ACC112 (cell line): ENCODE measurements at regions not wholly inside any gene's neighbourhood (a gene's known extent, or its start where the extent isn't known, plus 50 kb on each side); places are given as distances from the start of the nearest gene placed in this dataset.

Experiments used
- H2AFZ ChIP-seq: fragments of 200-600 bp; sonication (generic); one replicate; pipeline ENCODE4 v1.6.0; 2017; ENCODE audit warnings: antibody characterized with exemption, low read length; ENCODE audit not compliant: unreplicated experiment
- H3K27ac ChIP-seq: fragments of 200-600 bp; sonication (generic); 2 replicates; pipeline ENCODE4 v1.5.1; 2014; ENCODE audit warnings: low read depth, mild to moderate bottlenecking, antibody characterized with exemption, low read length, moderate library complexity
- H3K27me3 ChIP-seq: fragments of 200-600 bp; sonication (generic); 2 replicates; pipeline ENCODE4 v1.6.1; 2014; ENCODE audit warnings: mild to moderate bottlenecking, antibody characterized with exemption, low read length, moderate library complexity, mixed read lengths; ENCODE audit not compliant: insufficient read depth
- H3K36me3 ChIP-seq: fragments of 200-600 bp; sonication (generic); 2 replicates; pipeline ENCODE4 v1.6.1; 2016; ENCODE audit warnings: mild to moderate bottlenecking, antibody characterized with exemption, low read length, moderate library complexity, mixed read lengths; ENCODE audit not compliant: insufficient read depth
- H3K4me1 ChIP-seq: fragments of 200-600 bp; sonication (generic); one replicate; pipeline ENCODE4 v1.6.1; 2016; ENCODE audit warnings: low read length, mixed read lengths; ENCODE audit not compliant: insufficient read depth, unreplicated experiment, control insufficient read depth
- H3K4me3 ChIP-seq: fragments of 200-600 bp; sonication (generic); 2 replicates; pipeline ENCODE4 v1.5.1; 2014; ENCODE audit warnings: mild to moderate bottlenecking, low read depth, low read length
- H3K79me2 ChIP-seq: fragments of 200-600 bp; sonication (generic); one replicate; pipeline ENCODE4 v1.6.0; 2016; ENCODE audit warnings: low read length; ENCODE audit not compliant: control insufficient read depth, unreplicated experiment, insufficient read depth

GRCh38 chr1:208298593-208299269 lies 54.5 kb upstream of the PLXNA2 start:
- no peak overlapping the region for H2AFZ ChIP-seq

DNA sequence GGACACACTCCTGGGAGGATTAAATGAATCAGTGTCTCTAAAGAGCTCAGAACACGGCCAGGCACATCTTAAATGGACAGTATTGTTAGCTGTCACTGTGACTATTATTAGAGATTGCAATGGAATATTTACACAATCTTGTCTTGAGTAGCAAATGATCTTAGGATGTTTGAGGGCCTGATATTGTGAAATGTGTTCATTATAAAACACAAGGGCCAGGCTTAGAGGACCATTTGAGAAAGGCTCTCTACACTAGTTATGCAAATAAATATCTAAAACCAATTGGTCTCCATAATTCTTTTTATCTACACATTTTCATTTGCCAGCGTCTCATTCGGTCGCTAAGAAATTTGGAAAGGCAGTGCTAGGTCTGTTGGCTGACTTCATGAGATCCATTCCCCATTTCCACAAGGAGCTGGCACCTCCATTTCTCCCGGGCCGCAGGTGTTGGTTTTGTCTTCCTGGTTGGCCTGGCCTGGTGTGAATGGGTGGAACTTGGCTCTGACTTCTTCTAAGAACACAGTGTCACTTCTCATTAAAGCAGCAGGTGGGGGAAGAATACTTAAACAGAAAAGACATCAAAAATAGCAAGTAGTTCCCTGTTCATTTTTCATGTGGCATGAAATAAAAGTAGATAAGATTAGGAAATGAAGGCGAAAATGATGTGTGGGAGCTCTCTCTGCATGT lies 56.0 kb upstream of the PLXNA2 start:
- no peak overlapping the region for H3K27ac ChIP-seq
- H2AFZ ChIP-seq: no peak overlapping the region
- no peaks in the 10 kb centered on the region for H3K79me2 ChIP-seq
- H3K27me3 ChIP-seq: peaks cover 37% of the 10 kb centered on the region; the same call in 1 of the 2 replicates
- H3K4me1 ChIP-seq: no peaks in the 10 kb centered on the region
- H3K4me3 ChIP-seq: no peak overlapping the region
- no peaks in the 10 kb centered on the region for H3K36me3 ChIP-seq

More at GRCh38 chr1:208298593-208299269, 54.5 kb upstream of the PLXNA2 start:
- no peak overlapping the region for H3K27ac ChIP-seq
- H3K79me2 ChIP-seq: no peaks in the 10 kb centered on the region
- H3K4me3 ChIP-seq: no peak overlapping the region
- peaks cover 46% of the 10 kb centered on the region for H3K27me3 ChIP-seq
- no peaks in the 10 kb centered on the region for H3K4me1 ChIP-seq
- no peaks in the 10 kb centered on the region for H3K36me3 ChIP-seq

- Histone ChIP-seq H3K27me3 (peaks cover 16% of the 10 kb centered on the region; the same call in 1 of the 2 replicates), H3K4me1 (no peaks in the 10 kb centered on the region), H3K36me3 (no peaks in the 10 kb centered on the region), H2AFZ (no peak overlapping the region), H3K27ac (no peak overlapping the region), H3K4me3 (no peak overlapping the region), H3K79me2 (no peaks in the 10 kb centered on the region)
Measured at GRCh38 chr1:208302699-208303238, 58.6 kb upstream of the PLXNA2 start.

DNA sequence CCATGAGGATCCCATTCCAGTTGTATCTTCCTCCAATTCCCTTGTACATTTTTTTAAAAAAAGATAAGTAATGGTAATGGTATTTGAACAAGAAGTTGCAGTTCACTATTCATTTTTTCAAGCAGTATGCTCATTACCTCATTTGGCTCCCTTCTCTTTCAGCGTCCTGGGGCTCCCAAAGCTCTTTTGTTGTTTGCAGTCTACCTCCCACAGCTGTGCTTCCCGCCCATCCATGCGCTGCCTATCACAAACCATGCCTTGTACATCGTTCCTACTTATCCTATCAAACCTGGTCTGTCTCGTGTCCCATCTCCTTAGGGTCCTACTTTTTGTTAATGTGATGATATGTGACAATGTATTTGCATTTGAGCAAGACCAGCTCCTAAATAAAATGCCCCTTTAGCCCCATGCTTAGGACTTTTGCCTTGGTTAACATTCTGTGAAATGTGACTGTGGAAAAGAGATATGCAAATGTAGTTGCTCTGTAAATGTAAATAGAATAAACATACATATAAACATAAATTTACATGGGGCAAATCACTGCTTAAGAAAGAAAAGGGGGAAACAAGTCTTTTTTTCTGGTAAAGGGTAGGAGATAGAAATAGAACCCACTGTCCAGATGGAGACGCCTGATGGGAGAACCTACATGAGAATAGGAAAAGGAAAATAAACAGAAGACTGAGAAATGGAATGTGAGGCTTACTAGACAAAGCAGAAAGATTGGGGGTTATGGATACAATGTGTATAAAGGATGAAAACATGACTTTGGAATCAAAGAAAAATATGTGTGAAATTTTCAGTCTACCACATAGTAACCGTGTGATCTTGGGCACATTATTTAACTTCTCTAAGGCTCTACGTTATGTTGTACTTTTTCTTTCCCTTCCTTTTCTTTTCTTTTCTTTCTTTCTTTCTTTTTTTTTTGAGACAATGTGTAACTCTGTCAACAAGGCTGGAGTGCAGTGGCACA lies 59.8 kb upstream of the PLXNA2 start:
- no peaks in the 10 kb centered on the region for H3K79me2 ChIP-seq
- H3K27me3 ChIP-seq: peaks cover 12% of the 10 kb centered on the region; the same call in 1 of the 2 replicates
- no peak overlapping the region for H3K27ac ChIP-seq
- H3K4me1 ChIP-seq: no peaks in the 10 kb centered on the region
- no peak overlapping the region for H2AFZ ChIP-seq
- H3K4me3 ChIP-seq: no peak overlapping the region
- no peaks in the 10 kb centered on the region for H3K36me3 ChIP-seq

- H3K4me3 ChIP-seq: no peak overlapping the region
- H2AFZ ChIP-seq: no peak overlapping the region
- no peaks in the 10 kb centered on the region for H3K4me1 ChIP-seq
- peaks cover 27% of the 10 kb centered on the region; the same call in 1 of the 2 replicates for H3K27me3 ChIP-seq
- H3K27ac ChIP-seq: no peak overlapping the region
- H3K79me2 ChIP-seq: no peaks in the 10 kb centered on the region
- no peaks in the 10 kb centered on the region for H3K36me3 ChIP-seq
Measured at GRCh38 chr1:208308221-208308620, 64.0 kb upstream of the PLXNA2 start.

- Histone ChIP-seq H3K79me2 (no peaks in the 10 kb centered on the region), H3K27ac (no peak overlapping the region), H2AFZ (no peak overlapping the region), H3K4me1 (no peaks in the 10 kb centered on the region), H3K27me3 (peaks cover 31% of the 10 kb centered on the region; the same call in 1 of the 2 replicates), H3K36me3 (no peaks in the 10 kb centered on the region), H3K4me3 (no peak overlapping the region)
Measured at GRCh38 chr1:208309771-208310170, 65.6 kb upstream of the PLXNA2 start.

- Histone ChIP-seq H2AFZ (no peak overlapping the region), H3K27ac (no peak overlapping the region), H3K4me1 (no peaks in the 10 kb centered on the region), H3K36me3 (no peaks in the 10 kb centered on the region), H3K27me3 (peaks cover 31% of the 10 kb centered on the region; the same call in 1 of the 2 replicates), H3K4me3 (no peak overlapping the region), H3K79me2 (no peaks in the 10 kb centered on the region)
Measured at GRCh38 chr1:208312706-208313105, 68.5 kb upstream of the PLXNA2 start.

- no peaks in the 10 kb centered on the region for H3K79me2 ChIP-seq
- H3K4me1 ChIP-seq: no peaks in the 10 kb centered on the region
- H3K36me3 ChIP-seq: no peaks in the 10 kb centered on the region
- no peak overlapping the region for H3K27ac ChIP-seq
- H2AFZ ChIP-seq: no peak overlapping the region
- peaks cover 32% of the 10 kb centered on the region; the same call in 1 of the 2 replicates for H3K27me3 ChIP-seq
- H3K4me3 ChIP-seq: no peak overlapping the region
Measured at GRCh38 chr1:208314431-208314830, 70.2 kb upstream of the PLXNA2 start.

DNA sequence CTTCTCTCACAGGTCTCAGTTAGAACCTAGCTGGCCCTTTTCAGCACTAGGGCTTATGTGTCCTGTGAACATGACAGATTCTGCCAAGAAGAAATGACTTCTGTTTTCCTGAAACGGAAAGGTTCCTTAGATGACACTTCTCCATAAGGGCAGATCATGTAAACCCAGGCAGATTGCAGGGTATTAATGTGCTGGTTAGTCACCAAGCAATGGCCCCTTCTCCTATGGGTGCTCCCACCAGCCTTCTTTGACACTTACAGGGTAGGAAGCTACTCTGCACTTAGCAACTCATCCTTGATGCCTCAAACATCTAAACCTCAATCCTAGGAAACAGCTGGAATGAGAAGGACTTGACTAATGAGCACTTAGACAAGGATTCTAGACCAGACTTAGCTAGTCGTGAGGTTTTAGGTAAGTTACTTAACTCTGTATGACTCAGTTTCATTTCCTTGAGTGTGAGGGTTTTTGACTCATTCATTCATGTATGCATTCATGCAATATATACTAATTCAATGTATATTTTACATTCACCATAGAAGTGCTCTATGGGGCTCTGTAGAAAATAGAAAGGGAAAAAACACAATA lies 74.1 kb upstream of the PLXNA2 start:
- no peak overlapping the region for H3K27ac ChIP-seq
- H2AFZ ChIP-seq: no peak overlapping the region
- H3K4me3 ChIP-seq: no peak overlapping the region
- peaks cover 9% of the 10 kb centered on the region; the same call in 1 of the 2 replicates for H3K27me3 ChIP-seq
- H3K4me1 ChIP-seq: no peaks in the 10 kb centered on the region
- H3K36me3 ChIP-seq: no peaks in the 10 kb centered on the region
- no peaks in the 10 kb centered on the region for H3K79me2 ChIP-seq

GRCh38 chr1:208324005-208324404 lies 79.8 kb upstream of the PLXNA2 start:
- no peaks in the 10 kb centered on the region; the same call in 1 of the 2 replicates for H3K27me3 ChIP-seq
- no peak overlapping the region for H2AFZ ChIP-seq
- H3K4me3 ChIP-seq: no peak overlapping the region
- H3K36me3 ChIP-seq: no peaks in the 10 kb centered on the region
- H3K79me2 ChIP-seq: no peaks in the 10 kb centered on the region
- H3K4me1 ChIP-seq: no peaks in the 10 kb centered on the region
- no peak overlapping the region for H3K27ac ChIP-seq
